Cardiac muscle cell (in vitro differentiated cells and primary cell): ENCODE measurements at regions not wholly inside any gene's neighbourhood (a gene's known extent, or its start where the extent isn't known, plus 50 kb on each side); places are given as distances from the start of the nearest gene placed in this dataset.

ENCODE experiments used
- DNase-seq, 2 donors: peaks; one replicate each; pipeline versions ENCODE4 v3.0.0 to v3.0.0-alpha.2; 2010 to 2017; ENCODE audit warnings: low read depth in 1 of 2, low spot score in 1 of 2
- H3K27ac ChIP-seq: fragments of 200-600 bp; sonication (generic); 2 replicates; pipeline ENCODE4 v1.5.1; 2016
- H3K27me3 ChIP-seq: fragments of 200-600 bp; sonication (generic); 2 replicates; pipeline ENCODE4 v1.6.0; 2016; ENCODE audit warnings: control low read depth
- H3K36me3 ChIP-seq: fragments of 200-600 bp; sonication (generic); 2 replicates; pipeline ENCODE4 v1.5.1; 2016; ENCODE audit warnings: control low read depth
- H3K4me1 ChIP-seq: fragments of 200-600 bp; sonication (generic); 2 replicates; pipeline ENCODE4 v1.8.1; 2017; ENCODE audit warnings: low read depth, mild to moderate bottlenecking, mixed run types
- H3K4me3 ChIP-seq: fragments of 200-600 bp; sonication (generic); 2 replicates; pipeline ENCODE4 v1.5.1; 2016; ENCODE audit warnings: mild to moderate bottlenecking
- H3K9me3 ChIP-seq: fragments of 200-600 bp; sonication (generic); 2 replicates; pipeline ENCODE4 v1.5.1; 2017; ENCODE audit warnings: low read depth, mild to moderate bottlenecking, control low read depth
- TF ChIP-seq, protein P1 (sequence below): IDR thresholded peaks from 2 replicates; pipeline ENCODE4 v1.5.1; 2012; ENCODE audit warnings: low read depth, mild to moderate bottlenecking, low read length

DNA sequence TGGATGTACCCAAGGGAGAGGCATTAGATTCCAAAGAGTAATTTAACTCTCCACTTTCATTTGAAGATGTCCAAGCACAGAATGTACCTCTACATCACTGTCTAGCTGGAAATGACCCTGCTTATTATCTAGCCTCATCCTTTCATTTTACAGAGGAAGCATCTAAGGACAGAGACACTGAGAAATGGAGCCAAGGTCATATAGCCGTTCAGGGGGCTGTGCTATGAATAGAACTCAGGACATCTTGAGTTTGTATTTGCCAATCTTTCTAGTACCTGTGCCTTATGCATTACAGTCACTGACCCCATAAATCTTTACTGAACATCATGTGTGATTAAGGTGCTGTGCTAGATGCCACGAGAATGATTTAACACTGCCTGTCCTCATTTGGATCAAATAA is 138.2 kb upstream of the SPTLC3 start:
- DNase-seq = no peak
- H3K27me3 ChIP-seq = no peaks in the 10 kb centered on the region

DNA sequence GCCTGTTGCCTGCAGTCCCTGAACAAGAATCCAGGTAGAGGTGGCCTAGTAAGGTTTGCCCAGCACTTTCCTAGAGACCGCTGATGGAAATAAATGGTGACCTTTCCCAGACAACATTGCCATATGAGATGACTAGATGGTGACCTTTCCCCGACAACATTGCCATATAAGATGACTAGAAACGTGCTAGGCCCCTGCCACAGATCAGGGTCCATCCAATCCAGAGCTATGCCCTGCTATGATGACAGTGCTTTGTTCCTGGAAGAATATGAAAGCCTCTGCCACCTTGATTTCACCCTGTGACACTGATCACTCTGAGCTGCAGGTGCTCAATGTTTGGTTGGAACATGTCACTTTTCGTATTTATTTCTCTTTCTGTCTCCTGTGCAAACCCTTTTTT is 133.8 kb upstream of the SPTLC3 start:
- H3K36me3 ChIP-seq = no peaks in the 10 kb centered on the region
- TF ChIP-seq, protein P1, sequence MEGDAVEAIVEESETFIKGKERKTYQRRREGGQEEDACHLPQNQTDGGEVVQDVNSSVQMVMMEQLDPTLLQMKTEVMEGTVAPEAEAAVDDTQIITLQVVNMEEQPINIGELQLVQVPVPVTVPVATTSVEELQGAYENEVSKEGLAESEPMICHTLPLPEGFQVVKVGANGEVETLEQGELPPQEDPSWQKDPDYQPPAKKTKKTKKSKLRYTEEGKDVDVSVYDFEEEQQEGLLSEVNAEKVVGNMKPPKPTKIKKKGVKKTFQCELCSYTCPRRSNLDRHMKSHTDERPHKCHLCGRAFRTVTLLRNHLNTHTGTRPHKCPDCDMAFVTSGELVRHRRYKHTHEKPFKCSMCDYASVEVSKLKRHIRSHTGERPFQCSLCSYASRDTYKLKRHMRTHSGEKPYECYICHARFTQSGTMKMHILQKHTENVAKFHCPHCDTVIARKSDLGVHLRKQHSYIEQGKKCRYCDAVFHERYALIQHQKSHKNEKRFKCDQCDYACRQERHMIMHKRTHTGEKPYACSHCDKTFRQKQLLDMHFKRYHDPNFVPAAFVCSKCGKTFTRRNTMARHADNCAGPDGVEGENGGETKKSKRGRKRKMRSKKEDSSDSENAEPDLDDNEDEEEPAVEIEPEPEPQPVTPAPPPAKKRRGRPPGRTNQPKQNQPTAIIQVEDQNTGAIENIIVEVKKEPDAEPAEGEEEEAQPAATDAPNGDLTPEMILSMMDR = no peak
- H3K9me3 ChIP-seq = no peaks in the 10 kb centered on the region
- no peaks in the 10 kb centered on the region for H3K4me1 ChIP-seq
- H3K4me3 ChIP-seq = no peak overlapping the region
- H3K27me3 ChIP-seq = no peaks in the 10 kb centered on the region
- no peak overlapping the region for H3K27ac ChIP-seq
- DNase-seq = no peak

More for the DNA sequence above, 138.2 kb upstream of the SPTLC3 start:
- no peaks in the 10 kb centered on the region for H3K36me3 ChIP-seq
- H3K9me3 ChIP-seq = no peaks in the 10 kb centered on the region
- no peaks in the 10 kb centered on the region for H3K4me1 ChIP-seq
- H3K4me3 ChIP-seq = no peak overlapping the region
- TF ChIP-seq, protein P1 = no peak
- H3K27ac ChIP-seq = no peak overlapping the region

DNA sequence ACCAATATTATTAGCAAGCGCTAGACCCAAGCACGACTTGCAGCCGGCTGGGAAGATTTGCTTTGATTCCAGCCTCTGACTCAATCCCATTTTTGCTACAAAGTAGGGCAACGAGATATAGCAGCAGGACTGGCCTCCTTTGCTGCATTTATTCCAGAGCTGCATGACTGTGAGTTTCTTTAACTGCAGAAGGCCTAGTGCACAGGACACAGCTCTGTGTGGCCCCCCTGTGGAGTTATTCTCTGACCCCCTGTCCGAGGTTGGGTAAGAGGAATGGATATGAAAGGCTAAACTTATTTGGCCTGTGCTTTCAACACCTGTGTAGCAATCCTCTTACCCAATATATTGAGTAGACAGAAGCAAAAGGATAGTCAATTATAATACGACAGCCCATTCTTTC is 133.3 kb upstream of the SPTLC3 start:
- no peaks in the 10 kb centered on the region for H3K9me3 ChIP-seq
- H3K36me3 ChIP-seq = no peaks in the 10 kb centered on the region
- peak in 1 of 2 donors; percentile 20 for DNase-seq
- H3K27ac ChIP-seq = no peak overlapping the region
- H3K4me3 ChIP-seq = no peak overlapping the region
- H3K27me3 ChIP-seq = no peaks in the 10 kb centered on the region
- H3K4me1 ChIP-seq = no peaks in the 10 kb centered on the region
- TF ChIP-seq, protein P1 = no peak

DNA sequence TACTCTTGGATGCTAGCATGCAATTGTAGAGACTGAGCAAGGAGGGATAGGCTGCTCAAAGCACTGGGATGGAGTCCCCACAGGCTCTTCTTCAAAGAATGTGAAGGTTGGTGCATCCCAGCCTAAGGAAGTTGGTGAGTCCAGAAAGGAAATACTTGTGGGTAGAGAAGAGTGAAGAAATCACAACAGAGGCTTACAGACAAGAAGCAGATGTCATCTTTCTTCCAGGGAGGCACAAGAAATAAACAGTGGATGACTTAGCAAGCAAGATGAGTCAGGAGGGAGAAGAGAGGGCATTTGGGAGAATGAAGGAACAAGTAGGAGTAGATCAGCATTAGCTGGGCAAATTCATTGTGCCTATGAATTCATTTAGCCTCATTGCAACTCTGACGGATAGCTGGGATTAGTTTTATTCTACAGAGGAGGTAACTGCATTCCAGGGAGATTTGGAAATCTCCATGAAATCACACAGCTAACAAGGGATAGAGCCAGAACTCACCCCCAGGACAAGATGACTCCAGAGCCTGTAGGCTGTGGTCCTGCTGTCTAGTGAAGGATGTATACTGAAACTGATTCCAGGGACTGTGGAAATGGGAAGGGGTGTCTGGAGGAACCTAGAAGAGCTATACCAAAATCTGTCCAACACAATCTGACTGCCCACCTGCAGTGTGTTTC is 125.8 kb upstream of the SPTLC3 start:
- DNase-seq = peak in 1 of 2 donors; percentile 62
- H3K27ac ChIP-seq = no peak overlapping the region

DNA sequence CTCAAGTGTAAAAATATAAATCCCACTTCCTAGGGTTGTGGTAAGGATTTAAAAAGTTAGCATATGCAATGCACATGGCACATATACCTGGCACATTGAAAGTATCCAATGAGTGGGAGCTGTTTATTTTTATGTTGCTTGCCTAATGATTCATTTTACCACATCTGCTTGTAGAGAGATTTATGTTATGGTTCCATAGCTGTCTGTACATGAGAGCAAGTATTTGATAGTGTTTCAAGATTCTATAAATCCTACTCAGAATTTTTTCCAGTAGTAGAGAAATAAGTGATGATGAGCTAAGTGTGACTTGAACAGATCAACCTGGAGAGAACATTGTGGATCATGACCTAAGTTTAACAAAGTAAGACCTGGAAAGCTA is 125.3 kb upstream of the SPTLC3 start:
- no peak overlapping the region for H3K27ac ChIP-seq
- TF ChIP-seq, protein P1 = no peak

More for the DNA sequence above, 125.8 kb upstream of the SPTLC3 start:
- H3K9me3 ChIP-seq = no peaks in the 10 kb centered on the region
- H3K36me3 ChIP-seq = no peaks in the 10 kb centered on the region
- no peaks in the 10 kb centered on the region for H3K4me1 ChIP-seq
- H3K4me3 ChIP-seq = no peak overlapping the region
- H3K27me3 ChIP-seq = no peaks in the 10 kb centered on the region
- TF ChIP-seq, protein P1 = no peak

More for the DNA sequence above, 125.3 kb upstream of the SPTLC3 start:
- no peak for DNase-seq
- no peak overlapping the region for H3K4me3 ChIP-seq
- H3K27me3 ChIP-seq = no peaks in the 10 kb centered on the region
- H3K36me3 ChIP-seq = no peaks in the 10 kb centered on the region
- H3K4me1 ChIP-seq = no peaks in the 10 kb centered on the region
- H3K9me3 ChIP-seq = no peaks in the 10 kb centered on the region
